ENCODE measurements at regions not wholly inside any gene's neighbourhood (a gene's known extent, or its start where the extent isn't known, plus 50 kb on each side); places are given as distances from the start of the nearest gene placed in this dataset.
"Not testable (repeated sequence)": the region's sequence is repeated elsewhere in the genome, so short reads cannot be mapped to it uniquely, and the experiment has no call there.

- POLR2A ChIA-PET: no interaction called here
- CTCF ChIA-PET: no interaction called here
Observed at GRCh38 chr16:59859676-59860402, 1125.7 kb upstream of the GOT2 start.

GRCh38 chr16:59854846-59855439, 1120.8 kb upstream of the GOT2 start:
- POLR2A ChIA-PET: no interaction called here
- CTCF ChIA-PET: no interaction called here

- CTCF ChIA-PET: no interaction called here
- POLR2A ChIA-PET: no interaction called here
Observed at GRCh38 chr16:59849716-59850115, 1115.6 kb upstream of the GOT2 start.

- CTCF ChIA-PET: no interaction called here
Observed at GRCh38 chr16:59848296-59848695, 1114.2 kb upstream of the GOT2 start.

GRCh38 chr16:59840169-59840568, 1106.1 kb upstream of the GOT2 start:
- ChIA-PET CTCF (no interaction called here), POLR2A (no interaction called here)

More at GRCh38 chr16:59848296-59848695, 1114.2 kb upstream of the GOT2 start:
- POLR2A ChIA-PET: no interaction called here

- ChIA-PET POLR2A (no interaction called here), CTCF (no interaction called here)
Observed at GRCh38 chr16:59826767-59827166, 1092.7 kb upstream of the GOT2 start.

- CTCF ChIA-PET, POLR2A ChIA-PET: not testable (repeated sequence)
Observed at GRCh38 chr16:59809488-59809887, 1075.4 kb upstream of the GOT2 start.

- CTCF ChIA-PET: no interaction called here
- POLR2A ChIA-PET: no interaction called here
Observed at GRCh38 chr16:59783191-59783590, 1049.1 kb upstream of the GOT2 start.

- ChIA-PET POLR2A (no interaction called here), CTCF (no interaction called here)
Observed at GRCh38 chr16:59773330-59773729, 1039.2 kb upstream of the GOT2 start.

GRCh38 chr16:59759296-59759695, 1025.2 kb upstream of the GOT2 start:
- ChIA-PET CTCF (no interaction called here), POLR2A (no interaction called here)

- ChIA-PET POLR2A (no interaction called here), CTCF (no interaction called here)
Observed at GRCh38 chr16:59758848-59759247, 1024.7 kb upstream of the GOT2 start.

GRCh38 chr16:59754854-59755253, 1020.7 kb upstream of the GOT2 start:
- CTCF ChIA-PET: no interaction called here
- POLR2A ChIA-PET: no interaction called here

GRCh38 chr16:59749662-59750336, 1015.7 kb upstream of the GOT2 start:
- POLR2A ChIA-PET: no interaction called here

GRCh38 chr16:59748531-59748930, 1014.4 kb upstream of the GOT2 start:
- ChIA-PET POLR2A (no interaction called here), CTCF (no interaction called here)

More at GRCh38 chr16:59749662-59750336, 1015.7 kb upstream of the GOT2 start:
- CTCF ChIA-PET: no interaction called here

GRCh38 chr16:59743504-59743903, 1009.4 kb upstream of the GOT2 start:
- ChIA-PET POLR2A (no interaction called here), CTCF (no interaction called here)

- ChIA-PET POLR2A (no interaction called here), CTCF (no interaction called here)
Observed at GRCh38 chr16:59740858-59741257, 1006.7 kb upstream of the GOT2 start.

- ChIA-PET POLR2A (no interaction called here), CTCF (no interaction called here)
Observed at GRCh38 chr16:59737274-59737673, 1003.2 kb upstream of the GOT2 start.

- ChIA-PET POLR2A (no interaction called here), CTCF (no interaction called here)
Observed at GRCh38 chr16:59733321-59733720, 999.2 kb upstream of the GOT2 start.

- CTCF ChIA-PET: no interaction called here
Observed at GRCh38 chr16:59729613-59730012, 995.5 kb upstream of the GOT2 start.

GRCh38 chr16:59719121-59719520, 985.0 kb upstream of the GOT2 start:
- POLR2A ChIA-PET: no interaction called here
- CTCF ChIA-PET: no interaction called here

More at GRCh38 chr16:59729613-59730012, 995.5 kb upstream of the GOT2 start:
- POLR2A ChIA-PET: no interaction called here

GRCh38 chr16:59707436-59708226, 973.5 kb upstream of the GOT2 start:
- ChIA-PET CTCF (no interaction called here), POLR2A (no interaction called here)

Measured in activated CD8-positive, alpha-beta memory T cell treated with anti-CD3 and anti-CD28 coated beads for 36 hours (primary cell).